ENCODE measurements at regions not wholly inside any gene's neighbourhood (a gene's known extent, or its start where the extent isn't known, plus 50 kb on each side); places are given as distances from the start of the nearest gene placed in this dataset.
"Not testable (repeated sequence)": the region's sequence is repeated elsewhere in the genome, so short reads cannot be mapped to it uniquely, and the experiment has no call there.

GRCh38 chr2:201946746-201947145 lies 86.9 kb upstream of the FZD7 start:
- not testable (repeated sequence) for FAIRE-seq; DNase-seq (ENCODE audit: low spot score)

DNA sequence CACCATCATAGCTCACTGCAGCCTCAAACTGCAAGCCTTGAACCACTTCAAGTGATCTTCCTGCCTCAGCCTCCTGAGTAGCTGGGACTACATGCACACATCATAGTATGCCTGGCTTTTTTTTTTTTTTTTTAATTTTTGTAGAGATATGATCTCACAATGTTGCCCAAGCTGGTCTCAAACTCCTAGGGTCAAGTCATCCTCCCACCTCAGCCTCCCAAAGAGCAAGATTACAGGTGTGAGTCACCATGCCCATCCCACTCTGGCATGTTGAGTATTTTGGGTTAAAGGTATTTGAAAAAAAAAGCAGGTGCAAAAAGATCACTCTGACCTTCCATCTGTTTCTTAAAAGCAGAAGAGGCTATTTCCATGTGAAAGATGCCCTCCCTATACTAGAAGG lies 86.4 kb upstream of the FZD7 start:
- DNase-seq (ENCODE audit: low spot score) (no peak), FAIRE-seq (no peak)

GRCh38 chr2:201949181-201949926 lies 84.3 kb upstream of the FZD7 start:
- FAIRE-seq = no peak

DNA sequence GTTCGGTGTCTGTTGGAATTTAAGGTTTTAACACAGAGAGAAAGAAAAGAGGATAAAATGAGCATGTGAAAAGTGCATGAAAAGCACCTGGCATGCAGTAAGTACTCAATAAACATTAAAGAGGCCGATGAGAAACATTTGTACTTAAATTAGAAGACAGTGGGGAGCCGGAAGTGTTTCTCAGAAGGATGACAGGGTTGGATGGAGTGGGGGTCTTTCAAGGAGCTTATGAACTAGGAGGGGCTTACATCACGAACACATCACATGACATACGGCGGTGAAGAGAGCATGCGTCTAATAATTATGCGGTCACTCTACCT lies 83.8 kb upstream of the FZD7 start:
- FAIRE-seq = no peak
- DNase-seq (ENCODE audit: low spot score) = no peak

More at GRCh38 chr2:201949181-201949926, 84.3 kb upstream of the FZD7 start:
- no peak for DNase-seq (ENCODE audit: low spot score)

GRCh38 chr2:201950606-201951005 lies 83.0 kb upstream of the FZD7 start:
- FAIRE-seq (no peak), DNase-seq (ENCODE audit: low spot score) (no peak)

- DNase-seq (ENCODE audit: low spot score) = no peak
- FAIRE-seq = no peak
These were observed 81.5 kb upstream of the FZD7 start for GRCh38 chr2:201952187-201952586.

GRCh38 chr2:201953396-201953795 lies 80.3 kb upstream of the FZD7 start:
- FAIRE-seq = no peak
- DNase-seq (ENCODE audit: low spot score) = no peak

GRCh38 chr2:201953880-201954279 lies 79.8 kb upstream of the FZD7 start:
- FAIRE-seq (no peak), DNase-seq (ENCODE audit: low spot score) (no peak)

- no peak for FAIRE-seq
- DNase-seq (ENCODE audit: low spot score) = no peak
These were observed 78.4 kb upstream of the FZD7 start for GRCh38 chr2:201955231-201955630.

- DNase-seq (ENCODE audit: low spot score) = peak; percentile 26
- no peak for FAIRE-seq
These were observed 77.9 kb upstream of the FZD7 start for GRCh38 chr2:201955702-201956141.

GRCh38 chr2:201956361-201956760 lies 77.3 kb upstream of the FZD7 start:
- no peak for DNase-seq (ENCODE audit: low spot score)
- FAIRE-seq = no peak

- FAIRE-seq (no peak), DNase-seq (ENCODE audit: low spot score) (no peak)
These were observed 76.6 kb upstream of the FZD7 start for GRCh38 chr2:201957091-201957490.

- FAIRE-seq (no peak), DNase-seq (ENCODE audit: low spot score) (no peak)
These were observed 74.5 kb upstream of the FZD7 start for GRCh38 chr2:201959198-201959597.

DNA sequence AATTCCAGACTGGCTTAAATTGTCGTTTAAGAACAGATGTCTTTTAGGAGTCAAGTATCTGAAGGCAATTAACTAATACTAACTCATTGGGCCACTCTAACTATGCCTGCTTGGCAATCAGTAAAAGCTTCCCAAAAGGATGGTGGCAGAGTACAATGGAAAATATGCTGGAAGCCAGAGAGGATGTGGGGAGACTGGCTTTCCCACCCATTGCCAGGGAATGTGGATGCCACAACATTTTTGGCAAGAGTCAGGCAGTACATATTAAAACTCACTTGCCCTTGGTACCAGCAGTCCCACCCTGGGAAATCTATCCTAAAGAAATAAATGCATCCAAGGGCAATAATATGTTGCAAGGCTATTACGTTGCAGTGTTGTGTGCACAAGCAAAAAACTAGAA lies 74.0 kb upstream of the FZD7 start:
- no peak for FAIRE-seq
- no peak for DNase-seq (ENCODE audit: low spot score)

GRCh38 chr2:201960305-201960704 lies 73.3 kb upstream of the FZD7 start:
- DNase-seq (ENCODE audit: low spot score) = no peak
- FAIRE-seq = no peak

- no peak for FAIRE-seq
- no peak for DNase-seq (ENCODE audit: low spot score)
These were observed 72.3 kb upstream of the FZD7 start for GRCh38 chr2:201961401-201961800.

DNA sequence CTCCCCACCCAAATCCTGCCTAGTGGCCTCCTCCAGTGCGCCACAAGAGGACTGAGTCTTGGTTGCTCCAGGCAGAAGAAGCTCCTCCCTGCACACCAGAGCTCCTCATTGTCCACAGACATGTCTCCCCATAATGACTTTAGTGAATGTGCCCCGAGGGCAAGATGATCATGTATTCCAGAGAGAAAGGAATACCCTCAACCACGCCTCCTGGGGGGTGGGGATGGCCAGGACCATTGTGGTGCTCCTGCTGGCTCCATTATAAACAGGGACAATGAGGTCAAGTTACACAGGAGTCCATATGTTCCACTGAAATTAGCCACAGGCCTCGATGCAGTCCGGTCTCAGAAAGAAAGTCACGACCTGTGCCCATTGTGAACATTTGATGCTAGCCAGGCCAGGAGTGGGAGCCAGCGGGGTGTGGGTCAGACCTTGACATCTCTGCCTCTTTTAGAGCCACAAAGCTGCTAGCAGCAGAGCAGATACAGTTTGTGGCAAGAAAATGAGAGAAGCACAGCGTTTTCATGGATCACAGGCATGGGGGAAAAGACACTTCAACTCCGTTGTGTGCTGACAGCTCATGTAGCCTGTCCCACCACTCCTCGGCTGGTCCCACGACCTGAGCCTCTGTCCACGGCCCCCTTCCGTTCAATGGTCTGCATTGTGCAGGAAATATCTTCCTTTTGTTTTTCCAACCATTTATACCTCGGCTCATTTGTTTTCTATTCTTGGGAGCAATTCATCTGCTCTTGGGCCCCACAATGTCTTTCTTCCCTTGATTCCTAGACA lies 70.7 kb upstream of the FZD7 start:
- no peak for DNase-seq (ENCODE audit: low spot score)
- no peak for FAIRE-seq

DNA sequence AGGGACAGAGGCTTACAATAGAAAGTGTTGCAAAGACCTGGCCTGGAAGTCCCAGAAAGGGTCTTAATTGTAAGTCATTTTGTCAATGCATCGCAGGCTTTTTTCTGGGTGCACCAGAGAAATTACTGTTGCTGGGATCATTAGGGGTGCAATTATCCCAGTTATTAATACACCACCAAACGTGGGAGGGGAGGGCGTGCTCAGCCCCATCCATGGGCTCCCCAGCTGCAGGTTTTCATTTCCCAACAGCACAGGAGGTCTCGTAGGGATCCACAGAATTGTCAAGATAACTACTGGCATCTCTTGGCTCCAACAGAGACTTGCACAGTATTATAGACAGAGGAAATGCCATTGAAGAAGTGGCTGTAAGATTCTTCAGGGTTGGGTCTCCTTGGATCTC lies 69.6 kb upstream of the FZD7 start:
- no peak for DNase-seq (ENCODE audit: low spot score)
- no peak for FAIRE-seq

DNA sequence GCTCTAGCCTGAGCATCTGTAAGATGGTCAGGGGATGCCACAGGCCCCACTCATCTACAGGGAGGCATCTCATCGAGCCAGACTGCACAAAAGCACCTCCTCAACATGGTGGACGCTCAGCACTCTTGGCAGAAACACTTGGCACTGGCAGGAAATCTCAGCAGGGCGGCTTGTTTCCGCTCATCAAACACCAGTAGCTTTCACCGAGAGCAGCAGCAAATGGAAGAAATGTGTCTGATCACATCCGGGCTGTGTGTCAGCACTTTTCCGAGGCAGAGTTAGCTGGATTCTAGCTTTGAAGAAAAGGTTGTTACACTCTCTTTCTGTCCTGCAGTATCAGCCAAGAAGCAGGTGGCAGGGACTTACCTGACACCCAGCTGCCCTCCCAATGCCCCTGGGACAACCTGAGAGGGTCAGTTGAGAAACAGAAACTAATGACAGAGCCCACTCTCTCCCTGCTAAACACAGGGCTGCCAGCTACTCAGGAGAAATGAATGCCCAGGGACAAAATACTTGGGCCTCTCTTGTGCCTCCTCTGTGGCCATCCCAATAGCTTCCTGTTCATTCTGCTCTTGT lies 68.9 kb upstream of the FZD7 start:
- FAIRE-seq (no peak), DNase-seq (ENCODE audit: low spot score) (no peak)

- DNase-seq (ENCODE audit: low spot score) = no peak
- no peak for FAIRE-seq
These were observed 68.1 kb upstream of the FZD7 start for GRCh38 chr2:201965550-201965949.

- no peak for FAIRE-seq
- no peak for DNase-seq (ENCODE audit: low spot score)
These were observed 66.8 kb upstream of the FZD7 start for GRCh38 chr2:201966691-201967438.

DNA sequence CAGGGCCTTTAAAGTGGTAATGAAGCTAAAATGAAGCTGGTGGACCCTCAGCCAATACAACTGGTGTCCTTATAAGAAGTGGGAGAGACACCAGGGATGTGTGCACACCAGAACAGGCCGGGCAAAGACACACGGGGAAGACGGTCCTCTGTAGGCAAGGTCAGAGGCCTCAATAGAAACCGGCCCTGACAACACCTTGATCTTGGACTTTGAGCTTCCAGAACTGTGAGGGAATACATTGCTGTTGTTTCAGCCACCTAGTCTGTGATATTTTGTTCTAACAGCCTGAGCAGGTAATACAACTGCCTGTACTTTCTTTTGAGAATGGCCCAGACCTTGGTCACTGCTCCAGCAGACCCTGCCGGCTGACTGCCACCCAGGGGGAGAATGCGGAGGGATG lies 65.6 kb upstream of the FZD7 start:
- DNase-seq (ENCODE audit: low spot score) (no peak), FAIRE-seq (no peak)
